BJ (cell line): ENCODE measurements at regions not wholly inside any gene's neighbourhood (a gene's known extent, or its start where the extent isn't known, plus 50 kb on each side); places are given as distances from the start of the nearest gene placed in this dataset.
"Not testable (repeated sequence)": the region's sequence is repeated elsewhere in the genome, so short reads cannot be mapped to it uniquely, and the experiment has no call there.

Experiments used
- CTCF ChIA-PET: fragments of 350-600 bp; formaldehyde crosslinking; extraction: SDS; loops from one replicate; lab custom pipeline; 2021; ENCODE audit warnings: antibody characterized with exemption, inconsistent platforms; lab: Yijun Ruan, JAX
- POLR2A ChIA-PET: fragments of 300-600 bp; sonication (Branson Sonifier 250); formaldehyde crosslinking; extraction: SDS; loops from one replicate; lab custom pipeline; 2021; ENCODE audit warnings: antibody characterized with exemption; lab: Charles Lee
- DNase-seq: peaks from one replicate; pipeline ENCODE4 v3.0.0-alpha.2; 2011; ENCODE audit warnings: low read depth
- H3K27me3 ChIP-seq: 2 replicates; pipeline ENCODE4 v1.6.0; 2011; ENCODE audit warnings: low read length; ENCODE audit not compliant: control insufficient read depth, insufficient read depth
- H3K36me3 ChIP-seq: 2 replicates; pipeline ENCODE4 v1.5.1; 2011; ENCODE audit warnings: low read length; ENCODE audit not compliant: control insufficient read depth, insufficient read depth
- H3K4me3 ChIP-seq: 2 replicates; pipeline ENCODE4 v1.5.1; 2011; ENCODE audit warnings: low read depth, mild to moderate bottlenecking, control low read depth, low read length
- CTCF ChIP-seq: IDR thresholded peaks from 2 replicates; pipeline ENCODE4 v1.5.1; 2011; ENCODE audit warnings: low read depth, mild to moderate bottlenecking, control low read depth, inconsistent platforms, low read length, moderate library complexity; ENCODE audit not compliant: insufficient read depth

GRCh38 chr21:15309022-15309590 is 244.3 kb upstream of the NRIP1 start:
- no peaks in the 10 kb centered on the region for H3K27me3 ChIP-seq
- CTCF ChIA-PET = no interaction called here
- DNase-seq = no peak
- H3K4me3 ChIP-seq = no peak overlapping the region
- no peak for TF ChIP-seq CTCF
- no peaks in the 10 kb centered on the region for H3K36me3 ChIP-seq
- POLR2A ChIA-PET = no interaction called here

- DNase-seq = no peak
- Histone ChIP-seq H3K27me3 (no peaks in the 10 kb centered on the region), H3K36me3 (no peaks in the 10 kb centered on the region), H3K4me3 (no peak overlapping the region)
- POLR2A ChIA-PET = no interaction called here
- TF ChIP-seq CTCF = no peak
- CTCF ChIA-PET = no interaction called here
Measured at GRCh38 chr21:15309721-15310120, 244.9 kb upstream of the NRIP1 start.

GRCh38 chr21:15311510-15311909 is 246.7 kb upstream of the NRIP1 start:
- CTCF ChIA-PET = interaction anchor here (0.8 kb wide), 1 partner anchor 21 kb away, joined by 3 read pairs; no protein-coding TSS in a partner anchor
- Histone ChIP-seq H3K36me3 (no peaks in the 10 kb centered on the region), H3K4me3 (no peak overlapping the region), H3K27me3 (no peaks in the 10 kb centered on the region)
- DNase-seq = no peak
- POLR2A ChIA-PET = no interaction called here
- TF ChIP-seq CTCF = no peak

- POLR2A ChIA-PET, CTCF ChIA-PET, H3K27me3 ChIP-seq, H3K4me3 ChIP-seq, DNase-seq, H3K36me3 ChIP-seq: not testable (repeated sequence)
Measured at GRCh38 chr21:15317034-15317433, 252.2 kb upstream of the NRIP1 start.

- no peak for DNase-seq
- ChIA-PET CTCF (interaction anchor here (1.0 kb wide), 1 partner anchor 17 kb away, joined by 3 read pairs; no protein-coding TSS in a partner anchor), POLR2A (no interaction called here)
- no peaks in the 10 kb centered on the region for H3K27me3 ChIP-seq
- H3K4me3 ChIP-seq = no peak overlapping the region
- no peak for TF ChIP-seq CTCF
- H3K36me3 ChIP-seq = no peaks in the 10 kb centered on the region
Measured at GRCh38 chr21:15319727-15320126, 254.9 kb upstream of the NRIP1 start.

- no peaks in the 10 kb centered on the region for H3K27me3 ChIP-seq
- TF ChIP-seq CTCF = no peak
- DNase-seq = no peak
- CTCF ChIA-PET = no interaction called here
- H3K36me3 ChIP-seq = no peaks in the 10 kb centered on the region
- no peak overlapping the region for H3K4me3 ChIP-seq
- POLR2A ChIA-PET = no interaction called here
Measured at GRCh38 chr21:15324542-15324941, 259.7 kb upstream of the NRIP1 start.
